ENCODE measurements at regions not wholly inside any gene's neighbourhood (a gene's known extent, or its start where the extent isn't known, plus 50 kb on each side); places are given as distances from the start of the nearest gene placed in this dataset.

- no peak for TF ChIP-seq CTCF (IDR thresholded peaks at IDR 0.05; ENCODE audit: insufficient read depth, low read length, poor library complexity, severe bottlenecking)
- no peak for TF ChIP-seq EZH2phosphoT487 (conservative IDR thresholded peaks at IDR 0.05; ENCODE audit: low read length)
Observed at GRCh38 chr16:79750311-79750710, 149.8 kb upstream of the MAF start.

Data from SU-DHL-6 (cell line).